GM23338 (cell line): ENCODE measurements at regions not wholly inside any gene's neighbourhood (a gene's known extent, or its start where the extent isn't known, plus 50 kb on each side); places are given as distances from the start of the nearest gene placed in this dataset.
A peak's percentile ranks its signal among the peaks of the same experiment; 100 is the strongest.

Source experiments
- ATAC-seq: fragments of 200-7000 bp; cut with Tn5 transposase; 3 replicates; pipeline ENCODE4 v1.9.1; 2020
- DNase-seq: peaks from one replicate; pipeline ENCODE4 v3.0.0-alpha.2; 2015; ENCODE audit warnings: low spot score
- H2AFZ ChIP-seq: fragments of 200-600 bp; sonication (generic); 2 replicates; pipeline ENCODE4 v1.8.0; 2016; ENCODE audit warnings: antibody characterized with exemption, mild to moderate bottlenecking, moderate library complexity
- H3F3A ChIP-seq: fragments of 200-600 bp; sonication (generic); replicated peaks from 2 replicates; pipeline ENCODE4 v1.8.0; 2017; ENCODE audit warnings: antibody characterized with exemption, mixed run types, low read depth
- H3K27ac ChIP-seq: fragments of 200-600 bp; sonication (generic); 2 replicates; pipeline ENCODE4 v1.6.1; 2016; ENCODE audit warnings: low read depth
- H3K27me3 ChIP-seq: fragments of 200-600 bp; sonication (generic); 2 replicates; pipeline ENCODE4 v1.8.0; 2016; ENCODE audit warnings: mild to moderate bottlenecking, mixed run types, moderate library complexity; ENCODE audit not compliant: insufficient read depth
- H3K36me3 ChIP-seq: fragments of 200-600 bp; sonication (generic); 2 replicates; pipeline ENCODE4 v1.8.0; 2016; ENCODE audit warnings: mild to moderate bottlenecking; ENCODE audit not compliant: insufficient read depth
- H3K4me1 ChIP-seq: fragments of 200-600 bp; sonication (generic); 2 replicates; pipeline ENCODE4 v1.8.0; 2016; ENCODE audit warnings: mild to moderate bottlenecking, moderate library complexity; ENCODE audit not compliant: insufficient read depth
- H3K4me2 ChIP-seq: fragments of 200-600 bp; sonication (generic); 2 replicates; pipeline ENCODE4 v1.7.1; 2017; ENCODE audit warnings: mixed run types
- H3K4me3 ChIP-seq: fragments of 200-600 bp; sonication (generic); 2 replicates; pipeline ENCODE4 v1.6.1; 2016; ENCODE audit warnings: mixed run types
- H3K79me2 ChIP-seq: fragments of 200-600 bp; sonication (generic); replicated peaks from 2 replicates; pipeline ENCODE4 v1.8.0; 2017; ENCODE audit warnings: mild to moderate bottlenecking; ENCODE audit not compliant: insufficient read depth
- H3K9me2 ChIP-seq: fragments of 200-600 bp; sonication (generic); 2 replicates; pipeline ENCODE4 v1.8.0; 2017; ENCODE audit not compliant: insufficient read depth
- H4K20me1 ChIP-seq: fragments of 200-600 bp; sonication (generic); replicated peaks from 2 replicates; pipeline ENCODE4 v1.8.0; 2017; ENCODE audit warnings: mild to moderate bottlenecking; ENCODE audit not compliant: insufficient read depth
- H3K27ac Mint-ChIP-seq: 2 replicates; pipeline ENCODE4 v1.8.0; 2020; ENCODE audit warnings: inconsistent platforms, mild to moderate bottlenecking, moderate library complexity, mixed read lengths
- H3K27me3 Mint-ChIP-seq: 3 replicates; pipeline ENCODE4 v1.8.0; 2022; ENCODE audit warnings: low read depth, mild to moderate bottlenecking, moderate library complexity, mixed read lengths, inconsistent platforms; ENCODE audit not compliant: insufficient read depth, poor library complexity
- H3K36me3 Mint-ChIP-seq: 3 replicates; pipeline ENCODE4 v1.8.0; 2021; ENCODE audit warnings: low read depth, mild to moderate bottlenecking, inconsistent platforms, moderate library complexity, mixed read lengths
- H3K4me1 Mint-ChIP-seq: 3 replicates; pipeline ENCODE4 v1.8.0; 2020; ENCODE audit warnings: mild to moderate bottlenecking, inconsistent platforms, mixed read lengths
- H3K4me3 Mint-ChIP-seq: 3 replicates; pipeline ENCODE4 v1.8.0; 2021; ENCODE audit warnings: moderate library complexity, mild to moderate bottlenecking, inconsistent platforms, mixed read lengths
- H3K9me3 Mint-ChIP-seq: 3 replicates; pipeline ENCODE4 v1.8.0; 2020; ENCODE audit warnings: moderate library complexity, mild to moderate bottlenecking, inconsistent platforms, mixed read lengths
- CREB1 ChIP-seq: fragments of 250-450 bp; sonication (Bioruptor Pico); IDR thresholded peaks from 2 replicates; pipeline ENCODE4 v1.5.0; 2020; ENCODE audit warnings: low read depth, mild to moderate bottlenecking, moderate library complexity
- ETS1 ChIP-seq: IDR thresholded peaks from 2 replicates; pipeline ENCODE4 v1.6.1; 2016; ENCODE audit warnings: antibody characterized with exemption
- EZH2 ChIP-seq: fragments of 200-600 bp; sonication (generic); IDR thresholded peaks from one replicate; pipeline ENCODE4 v1.8.0; 2017; ENCODE audit warnings: antibody characterized with exemption, mild to moderate bottlenecking, low read depth; ENCODE audit not compliant: unreplicated experiment
- EZH2phosphoT487 ChIP-seq: fragments of 200-600 bp; sonication (generic); IDR thresholded peaks from one replicate; pipeline ENCODE4 v1.8.1; 2018; ENCODE audit warnings: antibody characterized with exemption; ENCODE audit not compliant: unreplicated experiment
- JUNB ChIP-seq: IDR thresholded peaks from one replicate; pipeline ENCODE4 v1.6.1; 2016; ENCODE audit warnings: antibody characterized with exemption; ENCODE audit not compliant: unreplicated experiment
- NANOG ChIP-seq: IDR thresholded peaks from 2 replicates; pipeline ENCODE4 v1.6.1; 2016; ENCODE audit warnings: antibody characterized with exemption, borderline replicate concordance
- POLR2AphosphoS5 ChIP-seq: IDR thresholded peaks from 2 replicates; pipeline ENCODE4 v1.6.1; 2016; ENCODE audit warnings: antibody characterized with exemption, low read depth
- REST ChIP-seq: IDR thresholded peaks from one replicate; pipeline ENCODE4 v1.6.1; 2018; ENCODE audit warnings: antibody characterized with exemption; ENCODE audit not compliant: unreplicated experiment
- STAT1 ChIP-seq: IDR thresholded peaks from one replicate; pipeline ENCODE4 v1.6.1; 2016; ENCODE audit warnings: antibody characterized with exemption; ENCODE audit not compliant: unreplicated experiment
- ZNF114 ChIP-seq: fragments of 250-450 bp; sonication (Bioruptor Pico); IDR thresholded peaks from 2 replicates; pipeline ENCODE4 v1.5.0; 2020; ENCODE audit warnings: mild to moderate bottlenecking, moderate library complexity
- ZNF331 ChIP-seq: fragments of 250-450 bp; sonication (Bioruptor Pico); IDR thresholded peaks from 2 replicates; pipeline ENCODE4 v1.5.0; 2020; ENCODE audit warnings: low read depth, mild to moderate bottlenecking, moderate library complexity
- ZNF462 ChIP-seq: fragments of 250-450 bp; sonication (Bioruptor Pico); IDR thresholded peaks from 2 replicates; pipeline ENCODE4 v1.5.0; 2020; ENCODE audit warnings: mild to moderate bottlenecking, moderate library complexity
- TF ChIP-seq, protein P1 (sequence below), 2 experiments: fragments of 200-600 bp in 1 of 2; sonication (generic) in 1 of 2; conservative IDR thresholded peaks; 2 replicates each; pipeline versions ENCODE4 v1.5.1 to v1.6.1; 2016 to 2017; ENCODE audit warnings: antibody characterized with exemption in 2 of 2, low read depth in 2 of 2, mild to moderate bottlenecking in 2 of 2, moderate library complexity in 1 of 2

- no peak for DNase-seq
- Histone ChIP-seq H3K4me2 (no peak overlapping the region), H4K20me1 (no peaks in the 10 kb centered on the region), H3K4me3 (no peak overlapping the region), H2AFZ (0 out of 2 replicates have a peak overlapping the region, but pooled peaks have one; percentile 69), H3K9me2 (no peaks in the 10 kb centered on the region), H3K27ac (no peak overlapping the region), H3K27me3 (no peaks in the 10 kb centered on the region), H3K36me3 (no peaks in the 10 kb centered on the region), H3F3A (no peaks in the 10 kb centered on the region), H3K4me1 (peaks cover 11% of the 10 kb centered on the region), H3K79me2 (no peaks in the 10 kb centered on the region)
- TF ChIP-seq EZH2phosphoT487 (no peak), ZNF331 (no peak), JUNB (no peak), POLR2AphosphoS5 (no peak), ETS1 (no peak), EZH2 (no peak), ZNF114 (no peak), NANOG (no peak), STAT1 (no peak), ZNF462 (CRISPR knock-in tag) (no peak), REST (no peak), CREB1 (CRISPR knock-in tag) (no peak)
- TF ChIP-seq, protein P1, sequence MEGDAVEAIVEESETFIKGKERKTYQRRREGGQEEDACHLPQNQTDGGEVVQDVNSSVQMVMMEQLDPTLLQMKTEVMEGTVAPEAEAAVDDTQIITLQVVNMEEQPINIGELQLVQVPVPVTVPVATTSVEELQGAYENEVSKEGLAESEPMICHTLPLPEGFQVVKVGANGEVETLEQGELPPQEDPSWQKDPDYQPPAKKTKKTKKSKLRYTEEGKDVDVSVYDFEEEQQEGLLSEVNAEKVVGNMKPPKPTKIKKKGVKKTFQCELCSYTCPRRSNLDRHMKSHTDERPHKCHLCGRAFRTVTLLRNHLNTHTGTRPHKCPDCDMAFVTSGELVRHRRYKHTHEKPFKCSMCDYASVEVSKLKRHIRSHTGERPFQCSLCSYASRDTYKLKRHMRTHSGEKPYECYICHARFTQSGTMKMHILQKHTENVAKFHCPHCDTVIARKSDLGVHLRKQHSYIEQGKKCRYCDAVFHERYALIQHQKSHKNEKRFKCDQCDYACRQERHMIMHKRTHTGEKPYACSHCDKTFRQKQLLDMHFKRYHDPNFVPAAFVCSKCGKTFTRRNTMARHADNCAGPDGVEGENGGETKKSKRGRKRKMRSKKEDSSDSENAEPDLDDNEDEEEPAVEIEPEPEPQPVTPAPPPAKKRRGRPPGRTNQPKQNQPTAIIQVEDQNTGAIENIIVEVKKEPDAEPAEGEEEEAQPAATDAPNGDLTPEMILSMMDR (conservative IDR thresholded peaks at IDR 0.05; ENCODE audit: low read depth in 2 of 2): no peak
- peaks cover 3% of the 10 kb centered on the region for H3K27me3 Mint-ChIP-seq
- no peak overlapping the region for H3K4me3 Mint-ChIP-seq
- no peaks in the 10 kb centered on the region for H3K9me3 Mint-ChIP-seq
- no peak for ATAC-seq
- peaks cover 11% of the 10 kb centered on the region for H3K4me1 Mint-ChIP-seq
- H3K27ac Mint-ChIP-seq: no peak overlapping the region
- H3K36me3 Mint-ChIP-seq: no peaks in the 10 kb centered on the region
Observed at GRCh38 chr16:49055291-49055690, 226.3 kb downstream of the CBLN1 start.
